ENCODE measurements at regions not wholly inside any gene's neighbourhood (a gene's known extent, or its start where the extent isn't known, plus 50 kb on each side); places are given as distances from the start of the nearest gene placed in this dataset.

- ChIA-PET POLR2A (ENCODE audit: low non-redundant PET) (no interaction called here), CTCF (no interaction called here)
- DNase-seq (ENCODE audit: low spot score) = no peak
- H3K27ac ChIP-seq = no peak overlapping the region
- no peak for TF ChIP-seq CTCF (conservative IDR thresholded peaks at IDR 0.05; ENCODE audit: low read depth)
Observed at GRCh38 chr16:86382067-86382773, 128.1 kb upstream of the FOXF1 start.

- H3K27ac ChIP-seq = no peak overlapping the region
- POLR2A ChIA-PET (ENCODE audit: low non-redundant PET) = no interaction called here
- CTCF ChIA-PET = interaction anchor here (0.7 kb wide), 1 partner anchor 135 kb away, joined by 3 read pairs; no protein-coding TSS in a partner anchor
- TF ChIP-seq CTCF (conservative IDR thresholded peaks at IDR 0.05; ENCODE audit: low read depth) = no peak
- DNase-seq (ENCODE audit: low spot score) = no peak
Observed at GRCh38 chr16:86382774-86383407, 127.4 kb upstream of the FOXF1 start.

GRCh38 chr16:86383488-86384262, 126.7 kb upstream of the FOXF1 start:
- CTCF ChIA-PET = interaction anchor here (0.7 kb wide), 2 partner anchors 43 to 134 kb away, joined by 3 to 5 read pairs; no protein-coding TSS in a partner anchor
- POLR2A ChIA-PET (ENCODE audit: low non-redundant PET) = no interaction called here

GRCh38 chr16:86384263-86384649, 126.1 kb upstream of the FOXF1 start:
- CTCF ChIA-PET = interaction anchor here (0.7 kb wide), 1 partner anchor 43 kb away, joined by 5 read pairs; no protein-coding TSS in a partner anchor
- no peak overlapping the region for H3K27ac ChIP-seq
- DNase-seq (ENCODE audit: low spot score) = no peak
- no peak for TF ChIP-seq CTCF (conservative IDR thresholded peaks at IDR 0.05; ENCODE audit: low read depth)
- POLR2A ChIA-PET (ENCODE audit: low non-redundant PET) = no interaction called here

More at GRCh38 chr16:86383488-86384262, 126.7 kb upstream of the FOXF1 start:
- H3K27ac ChIP-seq = no peak overlapping the region
- no peak for DNase-seq (ENCODE audit: low spot score)
- no peak for TF ChIP-seq CTCF (conservative IDR thresholded peaks at IDR 0.05; ENCODE audit: low read depth)

- POLR2A ChIA-PET (ENCODE audit: low non-redundant PET) = no interaction called here
- CTCF ChIA-PET = no interaction called here
Observed at GRCh38 chr16:86384980-86385379, 125.3 kb upstream of the FOXF1 start.

More at GRCh38 chr16:86384980-86385379, 125.3 kb upstream of the FOXF1 start:
- TF ChIP-seq CTCF (conservative IDR thresholded peaks at IDR 0.05; ENCODE audit: low read depth) = no peak
- no peak overlapping the region for H3K27ac ChIP-seq
- DNase-seq (ENCODE audit: low spot score) = no peak
